Hepatocyte (in vitro differentiated cells): ENCODE measurements at regions not wholly inside any gene's neighbourhood (a gene's known extent, or its start where the extent isn't known, plus 50 kb on each side); places are given as distances from the start of the nearest gene placed in this dataset.

Source experiments
- DNase-seq: peaks from one replicate; pipeline ENCODE4 v3.0.0-alpha.2; 2016; ENCODE audit warnings: low spot score
- H2AFZ ChIP-seq: fragments of 200-600 bp; sonication (generic); 2 replicates; pipeline ENCODE4 v1.6.0; 2016; ENCODE audit warnings: antibody characterized with exemption, mild to moderate bottlenecking
- H3K27ac ChIP-seq: fragments of 200-600 bp; sonication (generic); 2 replicates; pipeline ENCODE4 v1.5.1; 2016; ENCODE audit warnings: mild to moderate bottlenecking
- H3K27me3 ChIP-seq: fragments of 200-600 bp; sonication (generic); 2 replicates; pipeline ENCODE4 v1.6.1; 2016
- H3K36me3 ChIP-seq: fragments of 200-600 bp; sonication (generic); replicated peaks from 2 replicates; pipeline ENCODE4 v1.5.1; 2016; ENCODE audit warnings: low read depth; ENCODE audit not compliant: insufficient read depth
- H3K4me1 ChIP-seq: fragments of 200-600 bp; sonication (generic); 2 replicates; pipeline ENCODE4 v1.5.1; 2016; ENCODE audit warnings: mild to moderate bottlenecking, moderate library complexity; ENCODE audit not compliant: insufficient read depth
- H3K4me2 ChIP-seq: fragments of 200-600 bp; sonication (generic); 2 replicates; pipeline ENCODE4 v1.6.0; 2016
- H3K4me3 ChIP-seq: fragments of 200-600 bp; sonication (generic); 2 replicates; pipeline ENCODE4 v1.5.1; 2016; ENCODE audit warnings: mild to moderate bottlenecking
- H3K79me2 ChIP-seq: fragments of 200-600 bp; sonication (generic); 2 replicates; pipeline ENCODE4 v1.6.0; 2017; ENCODE audit warnings: mild to moderate bottlenecking
- H3K9me2 ChIP-seq: fragments of 200-600 bp; sonication (generic); replicated peaks from 2 replicates; pipeline ENCODE4 v1.6.0; 2017; ENCODE audit warnings: mild to moderate bottlenecking; ENCODE audit not compliant: insufficient read depth
- H3K9me3 ChIP-seq: fragments of 200-600 bp; sonication (generic); 2 replicates; pipeline ENCODE4 v1.5.1; 2016; ENCODE audit warnings: low read depth, mild to moderate bottlenecking
- H4K20me1 ChIP-seq: fragments of 200-600 bp; sonication (generic); 2 replicates; pipeline ENCODE4 v1.6.0; 2016; ENCODE audit warnings: mild to moderate bottlenecking; ENCODE audit not compliant: insufficient read depth, poor library complexity, severe bottlenecking
- EZH2 ChIP-seq: fragments of 200-600 bp; sonication (generic); IDR thresholded peaks from 2 replicates; pipeline ENCODE4 v1.6.1; 2016; ENCODE audit warnings: antibody characterized with exemption, mild to moderate bottlenecking, borderline replicate concordance
- EZH2phosphoT487 ChIP-seq: fragments of 200-600 bp; sonication (generic); IDR thresholded peaks from one replicate; pipeline ENCODE4 v1.6.1; 2018; ENCODE audit warnings: antibody characterized with exemption, mild to moderate bottlenecking, low read depth, moderate library complexity; ENCODE audit not compliant: unreplicated experiment, severe bottlenecking
- WGBS: methylation state at CpG from one replicate; pipeline ENCODE4 v1.1.6; 2016; ENCODE audit warnings: low lambda C conversion rate; ENCODE audit errors: missing lambda C conversion rate; 5-methylcytosine and 5-hydroxymethylcytosine counted together
- TF ChIP-seq, protein P1 (sequence below): fragments of 200-600 bp; sonication (generic); IDR thresholded peaks from 2 replicates; pipeline ENCODE4 v1.5.1; 2016; ENCODE audit warnings: antibody characterized with exemption, mild to moderate bottlenecking; ENCODE audit not compliant: poor library complexity

DNA sequence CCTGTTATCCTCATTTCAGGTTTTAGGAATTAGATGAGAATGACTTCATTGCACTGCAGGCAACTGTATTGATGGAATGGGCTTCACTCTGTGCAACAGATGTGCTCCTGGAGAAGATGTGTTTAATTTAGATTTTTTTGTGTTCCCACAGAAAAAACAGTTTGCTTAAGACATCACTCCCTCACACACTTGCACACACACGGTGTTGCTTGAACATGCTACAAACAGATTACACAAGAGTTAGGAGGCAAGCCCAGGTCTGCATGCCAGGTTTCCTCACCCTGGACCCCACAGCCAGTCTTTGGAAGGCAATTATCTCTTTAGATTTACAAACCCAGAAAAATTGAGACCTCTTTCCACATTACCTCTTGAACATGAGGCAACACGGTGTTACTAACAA lies 93.7 kb upstream of the KLHL29 start:
- no peak for DNase-seq
- Histone ChIP-seq H3K27ac (no peak overlapping the region), H4K20me1 (no peaks in the 10 kb centered on the region), H3K9me3 (no peaks in the 10 kb centered on the region), H3K4me1 (peaks cover 14% of the 10 kb centered on the region), H3K4me3 (no peak overlapping the region), H3K79me2 (no peaks in the 10 kb centered on the region), H3K36me3 (no peaks in the 10 kb centered on the region), H3K4me2 (no peak overlapping the region), H3K27me3 (no peaks in the 10 kb centered on the region), H3K9me2 (no peaks in the 10 kb centered on the region), H2AFZ (no peak overlapping the region)
- no peak for TF ChIP-seq EZH2
- no peak for TF ChIP-seq EZH2phosphoT487
- TF ChIP-seq, protein P1, sequence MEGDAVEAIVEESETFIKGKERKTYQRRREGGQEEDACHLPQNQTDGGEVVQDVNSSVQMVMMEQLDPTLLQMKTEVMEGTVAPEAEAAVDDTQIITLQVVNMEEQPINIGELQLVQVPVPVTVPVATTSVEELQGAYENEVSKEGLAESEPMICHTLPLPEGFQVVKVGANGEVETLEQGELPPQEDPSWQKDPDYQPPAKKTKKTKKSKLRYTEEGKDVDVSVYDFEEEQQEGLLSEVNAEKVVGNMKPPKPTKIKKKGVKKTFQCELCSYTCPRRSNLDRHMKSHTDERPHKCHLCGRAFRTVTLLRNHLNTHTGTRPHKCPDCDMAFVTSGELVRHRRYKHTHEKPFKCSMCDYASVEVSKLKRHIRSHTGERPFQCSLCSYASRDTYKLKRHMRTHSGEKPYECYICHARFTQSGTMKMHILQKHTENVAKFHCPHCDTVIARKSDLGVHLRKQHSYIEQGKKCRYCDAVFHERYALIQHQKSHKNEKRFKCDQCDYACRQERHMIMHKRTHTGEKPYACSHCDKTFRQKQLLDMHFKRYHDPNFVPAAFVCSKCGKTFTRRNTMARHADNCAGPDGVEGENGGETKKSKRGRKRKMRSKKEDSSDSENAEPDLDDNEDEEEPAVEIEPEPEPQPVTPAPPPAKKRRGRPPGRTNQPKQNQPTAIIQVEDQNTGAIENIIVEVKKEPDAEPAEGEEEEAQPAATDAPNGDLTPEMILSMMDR: no peak
- WGBS: 84% methylated on average over 2 of the region's 2 CpGs

DNA sequence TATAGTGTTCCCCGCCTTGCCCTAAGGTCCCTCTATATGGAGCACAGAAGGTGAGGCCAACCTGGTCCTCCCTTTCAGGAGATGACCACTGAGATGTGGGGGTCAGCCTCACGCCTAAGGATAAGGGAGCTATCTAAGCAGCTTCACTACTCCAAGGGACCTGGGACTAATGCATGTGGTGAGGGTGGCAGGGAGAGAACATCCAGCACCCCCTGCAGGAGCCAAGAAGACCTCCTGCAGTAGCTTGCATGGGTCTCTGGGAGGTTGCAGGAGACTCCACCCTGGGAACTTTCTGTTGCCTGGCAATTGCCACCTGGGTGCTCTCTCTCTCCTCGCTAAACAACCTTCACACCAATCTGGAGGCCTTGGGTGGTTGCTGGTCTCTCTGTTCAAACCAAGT lies 93.0 kb upstream of the KLHL29 start:
- H3K27ac ChIP-seq: no peak overlapping the region
- no peak overlapping the region for H3K4me2 ChIP-seq
- H3K27me3 ChIP-seq: no peaks in the 10 kb centered on the region
- H3K9me3 ChIP-seq: no peaks in the 10 kb centered on the region
- no peak overlapping the region for H3K4me3 ChIP-seq
- whole genome bisulfite sequencing: 92% methylated on average over 3 of the region's 3 CpGs
- no peak for DNase-seq
- TF ChIP-seq EZH2 (no peak), EZH2phosphoT487 (no peak)
- TF ChIP-seq, protein P1: no peak
- H3K9me2 ChIP-seq: no peaks in the 10 kb centered on the region
- H3K4me1 ChIP-seq: peaks cover 6% of the 10 kb centered on the region
- no peaks in the 10 kb centered on the region for H4K20me1 ChIP-seq
- H3K36me3 ChIP-seq: no peaks in the 10 kb centered on the region
- no peaks in the 10 kb centered on the region for H3K79me2 ChIP-seq
- H2AFZ ChIP-seq: no peak overlapping the region

DNA sequence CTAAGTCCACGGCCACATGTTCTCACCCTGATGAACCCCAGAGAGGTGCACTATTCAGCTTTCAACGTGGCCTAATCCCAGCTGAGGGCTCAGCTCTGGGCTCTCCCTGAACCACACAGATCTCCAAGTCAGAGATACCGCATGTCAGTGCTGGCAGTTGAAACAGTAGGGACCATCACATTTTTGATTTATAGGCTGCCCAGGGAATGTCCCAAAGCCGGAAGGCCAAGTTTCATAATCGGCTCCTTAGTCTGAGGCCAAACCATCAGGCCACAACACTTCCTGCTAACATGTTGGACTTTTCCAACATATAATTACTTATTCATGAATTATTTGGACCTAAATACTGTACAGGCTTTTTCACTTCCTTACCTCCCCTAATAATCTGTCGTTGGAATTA lies 91.9 kb upstream of the KLHL29 start:
- WGBS: 81% methylated on average over 6 of the region's 6 CpGs
- no peaks in the 10 kb centered on the region for H3K9me2 ChIP-seq
- DNase-seq: no peak
- no peaks in the 10 kb centered on the region for H3K36me3 ChIP-seq
- H3K4me3 ChIP-seq: no peak overlapping the region
- no peak overlapping the region for H2AFZ ChIP-seq
- H3K27ac ChIP-seq: no peak overlapping the region
- H3K79me2 ChIP-seq: no peaks in the 10 kb centered on the region
- TF ChIP-seq EZH2phosphoT487: no peak
- TF ChIP-seq, protein P1: no peak
- no peak for TF ChIP-seq EZH2
- H4K20me1 ChIP-seq: no peaks in the 10 kb centered on the region
- no peaks in the 10 kb centered on the region for H3K9me3 ChIP-seq
- H3K4me1 ChIP-seq: no peaks in the 10 kb centered on the region
- H3K27me3 ChIP-seq: no peaks in the 10 kb centered on the region
- H3K4me2 ChIP-seq: no peak overlapping the region

DNA sequence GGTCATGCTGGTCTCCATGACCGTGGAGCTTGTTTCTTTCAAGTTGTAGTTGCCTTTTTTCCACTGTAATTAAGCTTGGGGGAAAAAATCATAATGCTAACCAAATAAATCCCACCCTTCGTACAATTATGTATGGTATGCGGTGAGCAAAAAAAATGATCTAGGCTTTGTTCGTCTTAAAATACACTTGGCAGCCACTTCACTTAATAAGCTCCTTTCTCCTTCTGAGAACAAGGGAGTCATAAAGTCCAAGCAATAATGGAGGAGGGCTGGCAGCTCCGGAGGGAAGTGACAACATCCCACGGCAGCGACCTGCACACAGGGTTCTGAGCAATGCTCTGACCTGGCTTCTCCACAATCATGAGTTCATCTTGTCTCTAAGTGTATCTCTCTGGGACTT lies 91.2 kb upstream of the KLHL29 start:
- Histone ChIP-seq H3K79me2 (no peaks in the 10 kb centered on the region), H3K4me2 (no peak overlapping the region), H3K9me3 (no peaks in the 10 kb centered on the region), H3K4me1 (no peaks in the 10 kb centered on the region), H2AFZ (no peak overlapping the region), H3K4me3 (no peak overlapping the region), H3K9me2 (no peaks in the 10 kb centered on the region), H4K20me1 (no peaks in the 10 kb centered on the region), H3K27me3 (no peaks in the 10 kb centered on the region), H3K36me3 (no peaks in the 10 kb centered on the region), H3K27ac (no peak overlapping the region)
- DNase-seq: no peak
- WGBS: 54% methylated on average over 7 of the region's 7 CpGs
- TF ChIP-seq EZH2phosphoT487: no peak
- TF ChIP-seq, protein P1: no peak
